Right ventricle myocardium superior (tissue), 1 donor: ENCODE measurements at regions not wholly inside any gene's neighbourhood (a gene's known extent, or its start where the extent isn't known, plus 50 kb on each side); places are given as distances from the start of the nearest gene placed in this dataset.

Source experiments
- ATAC-seq: fragments of 200-7000 bp; cut with Tn5 transposase; one replicate; pipeline ENCODE4 v1.9.1; 2020; ENCODE audit warnings: mild to moderate bottlenecking; ENCODE audit not compliant: poor library complexity
- DNase-seq: peaks from one replicate; pipeline ENCODE4 v3.0.0-alpha.2; 2020
- intact Hi-C: fragments of 100-400 bp; cut with DNase I; formaldehyde crosslinking; loops from one replicate; pipeline ENCODE4 v1.11.2; 2022
- donor health status: DM: no; HTN: yes; CAD: no; lungs with severe emphysema.

GRCh38 chr2:221189431-221190067 is 382.6 kb downstream of the EPHA4 start:
- ATAC-seq (no peak), DNase-seq (no peak)
- intact Hi-C loops: no loop called here

- ATAC-seq (no peak), DNase-seq (no peak)
- intact Hi-C loops: no loop called here
These were observed 376.3 kb downstream of the EPHA4 start for GRCh38 chr2:221195829-221196228.

GRCh38 chr2:221197225-221197856 is 374.8 kb downstream of the EPHA4 start:
- DNase-seq (no peak), ATAC-seq (no peak)
- intact Hi-C loops: no loop called here

- DNase-seq (no peak), ATAC-seq (no peak)
- intact Hi-C loops: no loop called here
These were observed 373.8 kb downstream of the EPHA4 start for GRCh38 chr2:221198309-221198708.

GRCh38 chr2:221200184-221200839 is 371.8 kb downstream of the EPHA4 start:
- intact Hi-C loops: no loop called here

GRCh38 chr2:221202431-221202830 is 369.7 kb downstream of the EPHA4 start:
- intact Hi-C loops: no loop called here
- DNase-seq: no peak
- no peak for ATAC-seq

More at GRCh38 chr2:221200184-221200839, 371.8 kb downstream of the EPHA4 start:
- DNase-seq (no peak), ATAC-seq (no peak)

GRCh38 chr2:221203125-221203524 is 369.0 kb downstream of the EPHA4 start:
- DNase-seq: no peak
- intact Hi-C loops: no loop called here
- no peak for ATAC-seq

GRCh38 chr2:221203856-221204255 is 368.2 kb downstream of the EPHA4 start:
- intact Hi-C loops: no loop called here
- ATAC-seq: no peak
- DNase-seq: no peak

GRCh38 chr2:221204699-221205098 is 367.4 kb downstream of the EPHA4 start:
- DNase-seq: no peak
- intact Hi-C loops: no loop called here
- ATAC-seq: no peak

GRCh38 chr2:221205103-221205673 is 366.9 kb downstream of the EPHA4 start:
- DNase-seq: no peak
- intact Hi-C loops: no loop called here
- ATAC-seq: no peak

- DNase-seq (no peak), ATAC-seq (peak; percentile 61)
- intact Hi-C loops: no loop called here
These were observed 361.4 kb downstream of the EPHA4 start for GRCh38 chr2:221210686-221211085.

- no peak for ATAC-seq
- no peak for DNase-seq
- intact Hi-C loops: no loop called here
These were observed 360.5 kb downstream of the EPHA4 start for GRCh38 chr2:221211653-221212052.

GRCh38 chr2:221212105-221212504 is 360.0 kb downstream of the EPHA4 start:
- ATAC-seq (no peak), DNase-seq (no peak)
- intact Hi-C loops: no loop called here

- intact Hi-C loops: no loop called here
- no peak for DNase-seq
- no peak for ATAC-seq
These were observed 356.6 kb downstream of the EPHA4 start for GRCh38 chr2:221215487-221215886.

GRCh38 chr2:221216636-221217035 is 355.5 kb downstream of the EPHA4 start:
- no peak for DNase-seq
- intact Hi-C loops: no loop called here
- ATAC-seq: no peak

- ATAC-seq (no peak), DNase-seq (no peak)
- intact Hi-C loops: no loop called here
These were observed 346.4 kb downstream of the EPHA4 start for GRCh38 chr2:221225752-221226151.

- intact Hi-C loops: no loop called here
- ATAC-seq: no peak
- DNase-seq: no peak
These were observed 343.8 kb downstream of the EPHA4 start for GRCh38 chr2:221228214-221228769.

- intact Hi-C loops: no loop called here
- DNase-seq (no peak), ATAC-seq (no peak)
These were observed 343.0 kb downstream of the EPHA4 start for GRCh38 chr2:221229099-221229498.

- intact Hi-C loops: no loop called here
- no peak for DNase-seq
- ATAC-seq: no peak
These were observed 340.6 kb downstream of the EPHA4 start for GRCh38 chr2:221231511-221231910.

GRCh38 chr2:221235941-221236340 is 336.2 kb downstream of the EPHA4 start:
- ATAC-seq: no peak
- no peak for DNase-seq
- intact Hi-C loops: no loop called here
